ENCODE measurements at regions not wholly inside any gene's neighbourhood (a gene's known extent, or its start where the extent isn't known, plus 50 kb on each side); places are given as distances from the start of the nearest gene placed in this dataset.

GRCh38 chr1:5507340-5507739, 484.9 kb downstream of the NPHP4 start:
- Histone ChIP-seq H3K79me2 (replicated peaks; ENCODE audit: insufficient read depth, low read length) (no peaks in the 10 kb centered on the region), H2AFZ (ENCODE audit: low read depth, low read length) (no peak overlapping the region), H3K36me3 (ENCODE audit: insufficient read depth, low read length) (no peaks in the 10 kb centered on the region), H3K27me3 (ENCODE audit: insufficient read depth, low read depth, low read length) (no peaks in the 10 kb centered on the region), H3F3A (ENCODE audit: insufficient read depth, low read length, poor library complexity, severe bottlenecking) (no peaks in the 10 kb centered on the region), H3K27ac (ENCODE audit: low read length) (no peak overlapping the region), H3K4me2 (ENCODE audit: low read length) (no peak overlapping the region), H3K4me3 (ENCODE audit: low read length) (no peak overlapping the region), H4K20me1 (ENCODE audit: insufficient read depth) (no peaks in the 10 kb centered on the region), H3K9me3 (ENCODE audit: low read length) (no peaks in the 10 kb centered on the region), H3K9me2 (ENCODE audit: insufficient read depth, low read length) (no peaks in the 10 kb centered on the region), H3K9ac (ENCODE audit: low read length) (no peak overlapping the region)
- TF ChIP-seq SMC3 (conservative IDR thresholded peaks at IDR 0.05; ENCODE audit: poor library complexity), result no peak
- TF ChIP-seq REST (IDR thresholded peaks at IDR 0.05; ENCODE audit: borderline replicate concordance), result no peak
- no peak for TF ChIP-seq POLR2AphosphoS5 (IDR thresholded peaks at IDR 0.05)
- TF ChIP-seq MXI1 (conservative IDR thresholded peaks at IDR 0.05; ENCODE audit: poor library complexity, severe bottlenecking), result no peak
- TF ChIP-seq EP300 (conservative IDR thresholded peaks at IDR 0.05; ENCODE audit: poor library complexity, severe bottlenecking), result no peak
- TF ChIP-seq, protein P1, sequence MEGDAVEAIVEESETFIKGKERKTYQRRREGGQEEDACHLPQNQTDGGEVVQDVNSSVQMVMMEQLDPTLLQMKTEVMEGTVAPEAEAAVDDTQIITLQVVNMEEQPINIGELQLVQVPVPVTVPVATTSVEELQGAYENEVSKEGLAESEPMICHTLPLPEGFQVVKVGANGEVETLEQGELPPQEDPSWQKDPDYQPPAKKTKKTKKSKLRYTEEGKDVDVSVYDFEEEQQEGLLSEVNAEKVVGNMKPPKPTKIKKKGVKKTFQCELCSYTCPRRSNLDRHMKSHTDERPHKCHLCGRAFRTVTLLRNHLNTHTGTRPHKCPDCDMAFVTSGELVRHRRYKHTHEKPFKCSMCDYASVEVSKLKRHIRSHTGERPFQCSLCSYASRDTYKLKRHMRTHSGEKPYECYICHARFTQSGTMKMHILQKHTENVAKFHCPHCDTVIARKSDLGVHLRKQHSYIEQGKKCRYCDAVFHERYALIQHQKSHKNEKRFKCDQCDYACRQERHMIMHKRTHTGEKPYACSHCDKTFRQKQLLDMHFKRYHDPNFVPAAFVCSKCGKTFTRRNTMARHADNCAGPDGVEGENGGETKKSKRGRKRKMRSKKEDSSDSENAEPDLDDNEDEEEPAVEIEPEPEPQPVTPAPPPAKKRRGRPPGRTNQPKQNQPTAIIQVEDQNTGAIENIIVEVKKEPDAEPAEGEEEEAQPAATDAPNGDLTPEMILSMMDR (IDR thresholded peaks at IDR 0.05; ENCODE audit: poor library complexity, severe bottlenecking), result no peak

GRCh38 chr1:5506634-5507033, 485.6 kb downstream of the NPHP4 start:
- no peak overlapping the region for H3K4me3 ChIP-seq (ENCODE audit: low read length)
- no peak overlapping the region for H3K27ac ChIP-seq (ENCODE audit: low read length)
- no peaks in the 10 kb centered on the region for H3K9me3 ChIP-seq (ENCODE audit: low read length)
- TF ChIP-seq REST (IDR thresholded peaks at IDR 0.05; ENCODE audit: borderline replicate concordance), result no peak
- no peak for TF ChIP-seq POLR2AphosphoS5 (IDR thresholded peaks at IDR 0.05)
- no peak for TF ChIP-seq MXI1 (conservative IDR thresholded peaks at IDR 0.05; ENCODE audit: poor library complexity, severe bottlenecking)
- no peak for TF ChIP-seq EP300 (conservative IDR thresholded peaks at IDR 0.05; ENCODE audit: poor library complexity, severe bottlenecking)
- TF ChIP-seq TAF1 (IDR thresholded peaks at IDR 0.05; ENCODE audit: low read depth), result no peak
- no peak for TF ChIP-seq SMC3 (conservative IDR thresholded peaks at IDR 0.05; ENCODE audit: poor library complexity)
- no peak for TF ChIP-seq EZH2 (IDR thresholded peaks at IDR 0.05; ENCODE audit: borderline replicate concordance, insufficient read depth, low read length, poor library complexity, severe bottlenecking)
- TF ChIP-seq, protein P1 (IDR thresholded peaks at IDR 0.05; ENCODE audit: poor library complexity, severe bottlenecking), result no peak
- no peak for TF ChIP-seq RAD21 (conservative IDR thresholded peaks at IDR 0.05)
- no peak overlapping the region for H3K4me2 ChIP-seq (ENCODE audit: low read length)
- H3K79me2 ChIP-seq (replicated peaks; ENCODE audit: insufficient read depth, low read length), result no peaks in the 10 kb centered on the region
- no peaks in the 10 kb centered on the region for H3K36me3 ChIP-seq (ENCODE audit: insufficient read depth, low read length)
- no peaks in the 10 kb centered on the region for H3K27me3 ChIP-seq (ENCODE audit: insufficient read depth, low read depth, low read length)
- H3K9me2 ChIP-seq (ENCODE audit: insufficient read depth, low read length), result no peaks in the 10 kb centered on the region
- H2AFZ ChIP-seq (ENCODE audit: low read depth, low read length), result no peak overlapping the region
- H3F3A ChIP-seq (ENCODE audit: insufficient read depth, low read length, poor library complexity, severe bottlenecking), result no peaks in the 10 kb centered on the region
- no peaks in the 10 kb centered on the region for H4K20me1 ChIP-seq (ENCODE audit: insufficient read depth)
- H3K9ac ChIP-seq (ENCODE audit: low read length), result no peak overlapping the region
